Psoas muscle (tissue), 7 donors: ENCODE measurements at regions not wholly inside any gene's neighbourhood (a gene's known extent, or its start where the extent isn't known, plus 50 kb on each side); places are given as distances from the start of the nearest gene placed in this dataset.

Experiments
- ATAC-seq, 4 donors: fragments of 200-7000 bp; cut with Tn5 transposase; one replicate each; pipeline ENCODE4 v1.9.1; 2020; ENCODE audit warnings: moderate library complexity in 3 of 4, mild to moderate bottlenecking in 2 of 4
- DNase-seq, 2 donors: peaks; one replicate each; pipeline ENCODE4 v3.0.0-alpha.2; 2020
- H3K27ac ChIP-seq: fragments of 200-600 bp; one replicate; pipeline ENCODE4 v1.8.0; 2022
- H3K27me3 ChIP-seq, 3 donors: fragments of 200-600 bp in 1 of 3; one replicate each; pipeline versions ENCODE4 v1.6.1 to v1.8.0; 2013 to 2022; ENCODE audit warnings: low read length in 2 of 3, mild to moderate bottlenecking in 2 of 3, moderate library complexity in 1 of 3; ENCODE audit not compliant: insufficient read depth in 3 of 3
- H3K36me3 ChIP-seq, 2 donors: fragments of 200-600 bp in 1 of 2; one replicate each; pipeline versions ENCODE4 v1.6.1 to v1.8.0; 2013 to 2022; ENCODE audit warnings: low read depth in 1 of 2, mild to moderate bottlenecking in 1 of 2, moderate library complexity in 1 of 2; ENCODE audit not compliant: insufficient read depth in 1 of 2
- H3K4me1 ChIP-seq: fragments of 200-600 bp; one replicate; pipeline ENCODE4 v1.8.0; 2022
- H3K4me3 ChIP-seq: fragments of 200-600 bp; one replicate; pipeline ENCODE4 v1.8.0; 2022; ENCODE audit warnings: mild to moderate bottlenecking
- H3K9me3 ChIP-seq: fragments of 200-600 bp; one replicate; pipeline ENCODE4 v1.8.0; 2022
- WGBS, 3 donors: extraction: QIAGEN DNeasy Blood & Tissue Kit; methylation state at CpG; one replicate each; pipeline versions ENCODE4 v1.1.6 to v1.1.7; 2013; 5-methylcytosine and 5-hydroxymethylcytosine counted together
- intact Hi-C, 2 donors: fragments of 100-400 bp; cut with DNase I; formaldehyde crosslinking; loops; one replicate each; pipeline versions ENCODE4 v1.11.0 to v1.14.2; 2022
- TF ChIP-seq, protein P1 (sequence below): fragments of 200-600 bp; IDR thresholded peaks from one replicate; pipeline ENCODE4 v1.8.0; 2022; ENCODE audit warnings: antibody characterized with exemption
- donor health status: healthy with polysubstance abuse.
- donor health status: DM: no; HTN: no; CAD: no; lungs with moderate emphysema.
- donor health status: Bipolar disorder and iron deficiency.
- donor health status: healthy.
- donor health status: DM: yes; HTN: yes; CAD: no.
- donor health status: DM: no; HTN: no; CAD: no.
- donor health status: DM: yes; HTN: yes; CAD: no.

DNA sequence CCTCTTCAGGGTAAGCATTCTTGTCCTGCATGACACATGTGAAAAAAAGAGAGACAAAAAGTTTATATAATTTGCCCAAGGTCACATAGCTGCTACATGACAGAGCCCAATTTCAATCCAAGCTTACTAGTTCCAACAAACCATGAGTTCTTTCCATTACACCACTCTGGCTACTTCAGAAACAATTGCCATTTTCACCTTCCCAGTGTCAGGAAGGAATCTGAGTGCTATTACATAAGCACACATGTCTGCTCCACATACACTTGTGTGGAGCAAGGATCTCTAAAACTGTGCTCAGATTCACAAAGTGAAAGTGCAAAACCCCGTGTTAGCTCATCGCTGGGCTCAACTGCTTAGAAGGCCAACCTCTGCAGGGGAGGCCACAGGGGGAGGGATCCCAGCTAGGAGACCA is 356.2 kb upstream of the NFE2L3 start:
- Histone ChIP-seq H3K27ac (no peak overlapping the region), H3K9me3 (no peaks in the 10 kb centered on the region), H3K36me3 (no peaks in the 10 kb centered on the region), H3K4me1 (peaks cover 6% of the 10 kb centered on the region), H3K27me3 (no peaks in the 10 kb centered on the region), H3K4me3 (peak overlapping the region; percentile 20)
- TF ChIP-seq, protein P1, sequence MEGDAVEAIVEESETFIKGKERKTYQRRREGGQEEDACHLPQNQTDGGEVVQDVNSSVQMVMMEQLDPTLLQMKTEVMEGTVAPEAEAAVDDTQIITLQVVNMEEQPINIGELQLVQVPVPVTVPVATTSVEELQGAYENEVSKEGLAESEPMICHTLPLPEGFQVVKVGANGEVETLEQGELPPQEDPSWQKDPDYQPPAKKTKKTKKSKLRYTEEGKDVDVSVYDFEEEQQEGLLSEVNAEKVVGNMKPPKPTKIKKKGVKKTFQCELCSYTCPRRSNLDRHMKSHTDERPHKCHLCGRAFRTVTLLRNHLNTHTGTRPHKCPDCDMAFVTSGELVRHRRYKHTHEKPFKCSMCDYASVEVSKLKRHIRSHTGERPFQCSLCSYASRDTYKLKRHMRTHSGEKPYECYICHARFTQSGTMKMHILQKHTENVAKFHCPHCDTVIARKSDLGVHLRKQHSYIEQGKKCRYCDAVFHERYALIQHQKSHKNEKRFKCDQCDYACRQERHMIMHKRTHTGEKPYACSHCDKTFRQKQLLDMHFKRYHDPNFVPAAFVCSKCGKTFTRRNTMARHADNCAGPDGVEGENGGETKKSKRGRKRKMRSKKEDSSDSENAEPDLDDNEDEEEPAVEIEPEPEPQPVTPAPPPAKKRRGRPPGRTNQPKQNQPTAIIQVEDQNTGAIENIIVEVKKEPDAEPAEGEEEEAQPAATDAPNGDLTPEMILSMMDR: no peak
- DNase-seq (no peak), ATAC-seq (peak in 2 of 4 donors; percentile 46 to 62)
- WGBS, 3 donors: 31 to 55% (median 53%) methylated on average over 2 of the region's 2 CpGs
- intact Hi-C loops: no loop called here

DNA sequence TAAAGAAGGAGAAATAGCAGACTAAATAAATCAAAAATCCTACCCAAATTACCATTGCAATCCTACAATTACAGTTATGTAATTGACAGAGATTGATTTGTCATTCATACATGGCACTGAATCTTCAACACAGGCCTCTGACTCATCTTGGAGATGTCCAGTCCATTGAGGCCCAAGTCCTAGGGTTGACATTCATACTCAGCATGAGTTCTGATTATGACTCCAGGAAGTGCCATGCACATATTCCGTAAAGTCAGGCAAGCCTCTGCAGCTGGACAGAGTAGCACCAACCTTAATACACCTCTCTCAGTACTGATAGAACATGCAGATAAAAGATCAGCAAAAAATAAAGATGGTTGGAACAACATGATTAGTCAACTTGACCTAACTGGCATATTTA is 353.7 kb upstream of the NFE2L3 start:
- TF ChIP-seq, protein P1: no peak
- 93 to 97% (median 95%) methylated on average over 1 of the region's 1 CpG for WGBS, 3 donors
- H3K4me3 ChIP-seq: no peak overlapping the region
- ATAC-seq (no peak), DNase-seq (no peak)
- intact Hi-C loops: no loop called here
- H3K4me1 ChIP-seq: peaks cover 6% of the 10 kb centered on the region
- no peak overlapping the region for H3K27ac ChIP-seq
- H3K27me3 ChIP-seq: no peaks in the 10 kb centered on the region
- no peaks in the 10 kb centered on the region for H3K9me3 ChIP-seq
- no peaks in the 10 kb centered on the region for H3K36me3 ChIP-seq

DNA sequence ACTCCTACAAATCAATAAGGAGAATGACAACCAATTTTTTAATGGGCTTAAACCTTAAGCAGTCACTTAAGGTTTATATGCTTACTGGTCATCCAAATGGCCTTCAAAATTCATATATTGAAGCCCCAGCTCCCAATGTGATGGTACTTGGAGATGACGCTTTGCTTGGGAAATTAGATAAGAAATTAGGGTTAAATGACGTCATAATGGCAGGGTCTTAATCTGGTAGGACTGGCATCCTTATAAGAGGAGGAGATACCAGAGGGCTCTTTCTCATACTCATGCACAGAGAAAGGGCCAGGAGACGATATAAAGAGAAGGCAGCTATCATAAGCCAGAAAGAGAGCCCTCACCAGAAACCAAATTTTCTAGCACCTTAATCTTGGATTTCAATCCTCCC is 350.8 kb upstream of the NFE2L3 start:
- intact Hi-C loops: no loop called here
- TF ChIP-seq, protein P1: no peak
- no peak for DNase-seq
- H3K27ac ChIP-seq: no peak overlapping the region
- no peak for ATAC-seq
- no peaks in the 10 kb centered on the region for H3K36me3 ChIP-seq
- H3K4me1 ChIP-seq: no peaks in the 10 kb centered on the region
- WGBS, 3 donors: 97 to 98% (median 98%) methylated on average over 3 of the region's 3 CpGs
- H3K4me3 ChIP-seq: no peak overlapping the region
- no peaks in the 10 kb centered on the region for H3K27me3 ChIP-seq
- no peaks in the 10 kb centered on the region for H3K9me3 ChIP-seq

DNA sequence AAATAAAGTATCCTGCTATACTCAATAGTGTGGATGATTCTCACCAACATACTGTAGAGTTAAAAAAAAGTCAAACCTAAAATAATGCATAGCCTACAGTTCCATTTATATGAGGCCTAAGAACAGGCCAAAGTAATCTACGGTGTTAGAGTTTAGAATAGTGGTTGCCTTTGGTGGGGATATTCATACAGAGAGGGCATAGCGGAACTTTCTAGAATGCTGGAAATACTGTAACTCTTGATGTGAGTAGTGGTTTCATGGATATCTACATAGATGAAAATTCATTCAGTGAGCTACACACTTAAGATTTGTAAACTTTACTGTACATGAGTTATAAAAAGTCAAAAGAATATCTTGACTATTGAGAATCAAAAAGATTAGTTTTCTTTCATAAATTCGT is 349.9 kb upstream of the NFE2L3 start:
- Histone ChIP-seq H3K9me3 (no peaks in the 10 kb centered on the region), H3K27ac (no peak overlapping the region), H3K36me3 (no peaks in the 10 kb centered on the region), H3K27me3 (no peaks in the 10 kb centered on the region), H3K4me1 (no peaks in the 10 kb centered on the region), H3K4me3 (no peak overlapping the region)
- TF ChIP-seq, protein P1: no peak
- no peak for ATAC-seq
- 84 to 90% (median 86%) methylated on average over 3 of the region's 3 CpGs for WGBS, 3 donors
- intact Hi-C loops: no loop called here
- DNase-seq: no peak

DNA sequence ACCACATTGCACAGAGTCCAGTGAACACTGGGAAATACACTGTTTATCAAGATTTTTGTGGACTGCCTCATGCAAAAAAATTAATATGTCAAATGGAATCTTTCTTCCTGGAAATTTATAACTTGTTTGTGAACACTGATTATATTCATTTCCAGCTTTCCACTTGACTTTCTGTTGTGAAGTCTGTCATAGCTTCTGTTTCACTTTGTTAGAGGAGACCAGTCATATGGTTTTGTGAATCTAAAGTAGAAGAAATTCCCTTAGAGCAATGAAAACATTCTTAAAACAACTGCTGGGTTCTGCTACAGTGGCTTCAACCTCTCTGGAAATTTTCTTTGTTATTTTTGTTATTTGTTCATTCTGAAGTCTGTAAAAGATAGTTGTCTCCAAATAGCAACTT is 349.5 kb upstream of the NFE2L3 start:
- no peak overlapping the region for H3K27ac ChIP-seq
- no peak overlapping the region for H3K4me3 ChIP-seq
- peaks cover 3% of the 10 kb centered on the region for H3K4me1 ChIP-seq
- no peaks in the 10 kb centered on the region for H3K9me3 ChIP-seq
- H3K27me3 ChIP-seq: no peaks in the 10 kb centered on the region
- TF ChIP-seq, protein P1: no peak
- DNase-seq: no peak
- no peaks in the 10 kb centered on the region for H3K36me3 ChIP-seq
- ATAC-seq: no peak
- intact Hi-C loops: no loop called here
